ENCODE measurements at regions not wholly inside any gene's neighbourhood (a gene's known extent, or its start where the extent isn't known, plus 50 kb on each side); places are given as distances from the start of the nearest gene placed in this dataset.

- DNase-seq (ENCODE audit: low read depth in 1 of 2, low spot score in 1 of 2): no peak
- TF ChIP-seq GABPA (IDR thresholded peaks at IDR 0.05; ENCODE audit: low read depth): no peak
- TF ChIP-seq, protein P1, sequence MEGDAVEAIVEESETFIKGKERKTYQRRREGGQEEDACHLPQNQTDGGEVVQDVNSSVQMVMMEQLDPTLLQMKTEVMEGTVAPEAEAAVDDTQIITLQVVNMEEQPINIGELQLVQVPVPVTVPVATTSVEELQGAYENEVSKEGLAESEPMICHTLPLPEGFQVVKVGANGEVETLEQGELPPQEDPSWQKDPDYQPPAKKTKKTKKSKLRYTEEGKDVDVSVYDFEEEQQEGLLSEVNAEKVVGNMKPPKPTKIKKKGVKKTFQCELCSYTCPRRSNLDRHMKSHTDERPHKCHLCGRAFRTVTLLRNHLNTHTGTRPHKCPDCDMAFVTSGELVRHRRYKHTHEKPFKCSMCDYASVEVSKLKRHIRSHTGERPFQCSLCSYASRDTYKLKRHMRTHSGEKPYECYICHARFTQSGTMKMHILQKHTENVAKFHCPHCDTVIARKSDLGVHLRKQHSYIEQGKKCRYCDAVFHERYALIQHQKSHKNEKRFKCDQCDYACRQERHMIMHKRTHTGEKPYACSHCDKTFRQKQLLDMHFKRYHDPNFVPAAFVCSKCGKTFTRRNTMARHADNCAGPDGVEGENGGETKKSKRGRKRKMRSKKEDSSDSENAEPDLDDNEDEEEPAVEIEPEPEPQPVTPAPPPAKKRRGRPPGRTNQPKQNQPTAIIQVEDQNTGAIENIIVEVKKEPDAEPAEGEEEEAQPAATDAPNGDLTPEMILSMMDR (IDR thresholded peaks at IDR 0.05; ENCODE audit: insufficient read depth, low read length): no peak
- no peak for TF ChIP-seq SPI1 (IDR thresholded peaks at IDR 0.05; ENCODE audit: borderline replicate concordance, low read depth)
- TF ChIP-seq REST (IDR thresholded peaks at IDR 0.05; ENCODE audit: insufficient replicate concordance, low read depth): no peak
- TF ChIP-seq POLR2AphosphoS5 (IDR thresholded peaks at IDR 0.05; ENCODE audit: low read depth): no peak
- H3K4me3 ChIP-seq (replicated peaks; ENCODE audit: insufficient read depth, low read length): no peak overlapping the region
- H3K27me3 ChIP-seq (ENCODE audit: insufficient read depth, poor library complexity, severe bottlenecking): no peaks in the 10 kb centered on the region
- no peak overlapping the region for H3K27ac ChIP-seq (replicated peaks)
Measured at GRCh38 chr18:67280486-67281242, 235.9 kb downstream of the DSEL start.

GRCh38 chr18:67279988-67280387, 236.5 kb downstream of the DSEL start:
- H3K27ac ChIP-seq (replicated peaks): no peak overlapping the region
- H3K4me3 ChIP-seq (replicated peaks; ENCODE audit: insufficient read depth, low read length): no peak overlapping the region
- TF ChIP-seq GABPA (IDR thresholded peaks at IDR 0.05; ENCODE audit: low read depth): no peak
- TF ChIP-seq, protein P1 (IDR thresholded peaks at IDR 0.05; ENCODE audit: insufficient read depth, low read length): no peak
- TF ChIP-seq REST (IDR thresholded peaks at IDR 0.05; ENCODE audit: insufficient replicate concordance, low read depth): no peak
- no peak for TF ChIP-seq POLR2AphosphoS5 (IDR thresholded peaks at IDR 0.05; ENCODE audit: low read depth)
- TF ChIP-seq SPI1 (IDR thresholded peaks at IDR 0.05; ENCODE audit: borderline replicate concordance, low read depth): no peak
- DNase-seq (ENCODE audit: low read depth in 1 of 2, low spot score in 1 of 2): no peak
- H3K27me3 ChIP-seq (ENCODE audit: insufficient read depth, poor library complexity, severe bottlenecking): no peaks in the 10 kb centered on the region

- DNase-seq (ENCODE audit: low read depth in 1 of 2, low spot score in 1 of 2): no peak
- no peaks in the 10 kb centered on the region for H3K27me3 ChIP-seq (ENCODE audit: insufficient read depth, poor library complexity, severe bottlenecking)
- H3K4me3 ChIP-seq (replicated peaks; ENCODE audit: insufficient read depth, low read length): no peak overlapping the region
Measured at GRCh38 chr18:67278984-67279383, 237.5 kb downstream of the DSEL start.

More at GRCh38 chr18:67278984-67279383, 237.5 kb downstream of the DSEL start:
- no peak overlapping the region for H3K27ac ChIP-seq (replicated peaks)
- TF ChIP-seq, protein P1 (IDR thresholded peaks at IDR 0.05; ENCODE audit: insufficient read depth, low read length): no peak
- TF ChIP-seq REST (IDR thresholded peaks at IDR 0.05; ENCODE audit: insufficient replicate concordance, low read depth) (no peak), GABPA (IDR thresholded peaks at IDR 0.05; ENCODE audit: low read depth) (no peak), POLR2AphosphoS5 (IDR thresholded peaks at IDR 0.05; ENCODE audit: low read depth) (no peak), SPI1 (IDR thresholded peaks at IDR 0.05; ENCODE audit: borderline replicate concordance, low read depth) (no peak)
